K562 (cell line): ENCODE measurements at regions not wholly inside any gene's neighbourhood (a gene's known extent, or its start where the extent isn't known, plus 50 kb on each side); places are given as distances from the start of the nearest gene placed in this dataset.

Source experiments
- ETS2 ChIP-seq: IDR thresholded peaks from 2 replicates; pipeline ENCODE4 v1.6.1; 2016; ENCODE audit warnings: borderline replicate concordance, missing genetic modification characterization, mild to moderate bottlenecking, moderate library complexity, missing compliant biosample characterization; ENCODE audit not compliant: poor library complexity, severe bottlenecking
- FIP1L1 ChIP-seq: fragments of 200-400 bp; formaldehyde crosslinking; IDR thresholded peaks from 2 replicates; pipeline ENCODE4 v1.6.1; 2018; ENCODE audit warnings: mild to moderate bottlenecking, low read depth, low read length; ENCODE audit not compliant: poor library complexity, severe bottlenecking
- GATA2 ChIP-seq: sonication (generic); formaldehyde crosslinking; IDR thresholded peaks from 2 replicates; pipeline ENCODE4 v1.4.0; 2020; ENCODE audit warnings: mild to moderate bottlenecking, missing genetic modification reagents
- HDAC6 ChIP-seq: IDR thresholded peaks from 2 replicates; pipeline ENCODE4 v1.6.1; 2012; ENCODE audit warnings: low read depth, mild to moderate bottlenecking, control low read depth, inconsistent platforms, low read length, moderate library complexity
- HDAC8 ChIP-seq: fragments of 450-650 bp; IDR thresholded peaks from 2 replicates; pipeline ENCODE4 v1.6.1; 2016; ENCODE audit warnings: mild to moderate bottlenecking, missing genetic modification characterization, moderate library complexity, missing compliant biosample characterization
- HLTF ChIP-seq: fragments of 450-650 bp; IDR thresholded peaks from 2 replicates; pipeline ENCODE4 v1.6.1; 2016
- HMGN3 ChIP-seq: IDR thresholded peaks from 2 replicates; pipeline ENCODE4 v1.6.1; 2011; ENCODE audit warnings: borderline replicate concordance, low read depth, mild to moderate bottlenecking, mixed read lengths, low read length; ENCODE audit not compliant: insufficient read length; ENCODE audit errors: extremely low read depth
- IFI16 ChIP-seq: fragments of 250-450 bp; sonication (Bioruptor Pico); IDR thresholded peaks from 2 replicates; pipeline ENCODE4 v2.1.2; 2022; ENCODE audit warnings: mild to moderate bottlenecking, inconsistent platforms
- MAFK ChIP-seq: IDR thresholded peaks from 2 replicates; pipeline ENCODE4 v1.6.1; 2011; ENCODE audit warnings: low read length, improper control_type of control experiment
- NFE2 ChIP-seq: IDR thresholded peaks from 2 replicates; pipeline ENCODE4 v1.6.1; 2014; ENCODE audit warnings: antibody characterized with exemption, low read depth
- OTX1 ChIP-seq: fragments of 450-650 bp; formaldehyde crosslinking; IDR thresholded peaks from 2 replicates; pipeline ENCODE4 v1.4.0; 2022; ENCODE audit warnings: mild to moderate bottlenecking
- POLR2B ChIP-seq: fragments of 450-650 bp; IDR thresholded peaks from 2 replicates; pipeline ENCODE4 v1.6.1; 2018; ENCODE audit warnings: low read depth; ENCODE audit not compliant: partially characterized antibody
- POLR2H ChIP-seq: IDR thresholded peaks from 2 replicates; pipeline ENCODE4 v1.6.1; 2016; ENCODE audit warnings: missing genetic modification characterization, low read depth, mild to moderate bottlenecking, control low read depth, missing compliant biosample characterization, moderate library complexity
- PRMT5 ChIP-seq: sonication (generic); formaldehyde crosslinking; IDR thresholded peaks from 2 replicates; pipeline ENCODE4 v1.5.0; 2020; ENCODE audit warnings: missing genetic modification reagents
- RBM14 ChIP-seq: fragments of 200-400 bp; formaldehyde crosslinking; IDR thresholded peaks from 2 replicates; pipeline ENCODE4 v1.6.1; 2018; ENCODE audit warnings: low read depth, mild to moderate bottlenecking, low read length, moderate library complexity, borderline replicate concordance; ENCODE audit not compliant: insufficient read depth
- SIN3A ChIP-seq, 2 experiments: fragments of 150-350 bp in 1 of 2; IDR thresholded peaks; 2 replicates each; pipeline ENCODE4 v1.6.1; 2011 to 2016; ENCODE audit warnings: borderline replicate concordance in 2 of 2, low read depth in 2 of 2, low read length in 2 of 2, mild to moderate bottlenecking in 2 of 2, moderate library complexity in 2 of 2; ENCODE audit not compliant: control insufficient read depth in 1 of 2
- TSC22D4 ChIP-seq: fragments of 450-650 bp; IDR thresholded peaks from 2 replicates; pipeline ENCODE4 v1.6.1; 2016; ENCODE audit warnings: missing genetic modification characterization, missing biosample characterization, control low read depth
- ZBTB17 ChIP-seq: fragments of 450-650 bp; formaldehyde crosslinking; IDR thresholded peaks from 2 replicates; pipeline ENCODE4 v1.4.0; 2020; ENCODE audit warnings: mild to moderate bottlenecking
- ZBTB2 ChIP-seq: fragments of 450-650 bp; IDR thresholded peaks from 2 replicates; pipeline ENCODE4 v1.6.1; 2016; ENCODE audit warnings: antibody characterized with exemption
- ZNF584 ChIP-seq: fragments of 200-800 bp; sonication (Bioruptor generic); IDR thresholded peaks from 2 replicates; pipeline ENCODE4 v1.6.1; 2016; ENCODE audit warnings: low read depth, mild to moderate bottlenecking, missing genetic modification characterization, missing compliant biosample characterization
- ZNF639 ChIP-seq, 2 experiments: fragments of 200-800 bp in 1 of 2; sonication (Bioruptor generic) in 1 of 2; sonication (generic) in 1 of 2; formaldehyde crosslinking in 1 of 2; IDR thresholded peaks in 1 of 2; conservative IDR thresholded peaks in 1 of 2; 2 replicates each; pipeline versions ENCODE4 v1.5.0 to v1.6.1; 2016 to 2020; ENCODE audit warnings: missing compliant biosample characterization in 1 of 2, missing genetic modification characterization in 1 of 2, missing genetic modification reagents in 1 of 2
- ZNF76 ChIP-seq: fragments of 250-450 bp; sonication (Bioruptor Pico); IDR thresholded peaks from 2 replicates; pipeline ENCODE4 v1.4.0; 2020; ENCODE audit warnings: mild to moderate bottlenecking, moderate library complexity, borderline replicate concordance
- ZZZ3 ChIP-seq: fragments of 450-650 bp; IDR thresholded peaks from 2 replicates; pipeline ENCODE4 v1.6.1; 2016; ENCODE audit warnings: antibody characterized with exemption, mild to moderate bottlenecking, moderate library complexity
- TF ChIP-seq, protein P1 (sequence below): sonication (generic); formaldehyde crosslinking; IDR thresholded peaks from 2 replicates; pipeline ENCODE4 v1.8.0; 2022; ENCODE audit warnings: missing genetic modification reagents, mild to moderate bottlenecking, moderate library complexity, borderline replicate concordance

- TF ChIP-seq GATA2 = peak; percentile 91
- TF ChIP-seq FIP1L1 = no peak
- peak; percentile 49 for TF ChIP-seq ZNF584 (CRISPR knock-in tag)
- peak in 1 of 2 experiments; percentile 64; a peak in 2 of 4 replicates for TF ChIP-seq ZNF639 (CRISPR knock-in tag; conservative IDR thresholded peaks at IDR 0.05 in 1 of 2, IDR thresholded peaks at IDR 0.05 in 1 of 2)
- 0 out of 2 replicates have a peak, but pooled peaks have one; percentile 68 for TF ChIP-seq HDAC8 (tag)
- TF ChIP-seq ZNF76 (CRISPR knock-in tag) = no peak
- 0 out of 2 replicates have a peak, but pooled peaks have one; percentile 8 for TF ChIP-seq OTX1 (CRISPR knock-in tag)
- TF ChIP-seq MAFK = no peak
- no peak for TF ChIP-seq ZZZ3
- TF ChIP-seq, protein P1, sequence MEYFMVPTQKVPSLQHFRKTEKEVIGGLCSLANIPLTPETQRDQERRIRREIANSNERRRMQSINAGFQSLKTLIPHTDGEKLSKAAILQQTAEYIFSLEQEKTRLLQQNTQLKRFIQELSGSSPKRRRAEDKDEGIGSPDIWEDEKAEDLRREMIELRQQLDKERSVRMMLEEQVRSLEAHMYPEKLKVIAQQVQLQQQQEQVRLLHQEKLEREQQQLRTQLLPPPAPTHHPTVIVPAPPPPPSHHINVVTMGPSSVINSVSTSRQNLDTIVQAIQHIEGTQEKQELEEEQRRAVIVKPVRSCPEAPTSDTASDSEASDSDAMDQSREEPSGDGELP (CRISPR knock-in tag) = no peak
- no peak for TF ChIP-seq PRMT5 (CRISPR knock-in tag)
- peak; percentile 52; the same call in 1 of the 2 replicates for TF ChIP-seq NFE2
- TF ChIP-seq ZBTB2 = peak; percentile 61; the same call in 1 of the 2 replicates
- no peak for TF ChIP-seq HDAC6
- peak; percentile 92 for TF ChIP-seq POLR2H
- no peak for TF ChIP-seq IFI16 (CRISPR knock-in tag)
- TF ChIP-seq SIN3A (IDR thresholded peaks at IDR 0.05; ENCODE audit: borderline replicate concordance in 2 of 2, control insufficient read depth in 1 of 2, low read depth in 2 of 2, low read length in 2 of 2) = no peak
- TF ChIP-seq HMGN3 = no peak
- TF ChIP-seq ETS2 (tag) = no peak
- no peak for TF ChIP-seq POLR2B
- TF ChIP-seq TSC22D4 (tag) = no peak
- no peak for TF ChIP-seq ZBTB17 (CRISPR knock-in tag)
- peak; percentile 87; the same call in 1 of the 2 replicates for TF ChIP-seq HLTF
- TF ChIP-seq RBM14 = no peak
Measured at GRCh38 chr7:106978425-106979420, 65.8 kb upstream of the PRKAR2B start (continued).
